B cell (primary cell): ENCODE measurements at regions not wholly inside any gene's neighbourhood (a gene's known extent, or its start where the extent isn't known, plus 50 kb on each side); places are given as distances from the start of the nearest gene placed in this dataset.

ENCODE experiments used
- ATAC-seq: fragments of 200-7000 bp; cut with Tn5 transposase; one replicate; pipeline ENCODE4 v1.10.0; 2021; ENCODE audit warnings: low read depth, mild to moderate bottlenecking, moderate number of reproducible peaks, moderate library complexity
- CTCF ChIA-PET: fragments of 350-600 bp; sonication (Branson Sonifier 250); formaldehyde crosslinking; loops from one replicate; lab custom pipeline; 2021; ENCODE audit warnings: antibody characterized with exemption, inconsistent platforms; lab: Charles Lee
- POLR2A ChIA-PET: fragments of 350-600 bp; sonication (Branson Sonifier 250); formaldehyde crosslinking; loops from one replicate; lab custom pipeline; 2021; ENCODE audit warnings: antibody characterized with exemption; lab: Charles Lee
- DNase-seq: peaks from one replicate; pipeline ENCODE4 v3.0.0; 2013
- H2AFZ ChIP-seq: 2 replicates; pipeline ENCODE4 v1.6.1; 2012; ENCODE audit warnings: mild to moderate bottlenecking, low read depth, low read length; ENCODE audit not compliant: insufficient read depth, poor library complexity, severe bottlenecking
- H3K27ac ChIP-seq, 2 donors: 1 replicate in 1 of 2; 2 replicates in 1 of 2; pipeline ENCODE4 v1.5.1; 2012 to 2013; ENCODE audit warnings: low read length in 2 of 2, mild to moderate bottlenecking in 2 of 2, moderate library complexity in 1 of 2
- H3K27me3 ChIP-seq, 4 experiments: fragments of 200-600 bp in 1 of 4; sonication (generic) in 1 of 4; replicated peaks in 1 of 4; 1 replicate in 2 of 4; 2 replicates in 2 of 4; pipeline versions ENCODE4 v1.6.1 to v1.7.0; 2013 to 2016; ENCODE audit warnings: low read length in 3 of 4, mild to moderate bottlenecking in 2 of 4, mixed read lengths in 1 of 4, moderate library complexity in 1 of 4; ENCODE audit not compliant: insufficient read depth in 4 of 4, control insufficient read depth in 3 of 4; ENCODE audit errors: control extremely low read depth in 1 of 4
- H3K36me3 ChIP-seq, 2 experiments: replicated peaks in 1 of 2; 1 replicate in 1 of 2; 2 replicates in 1 of 2; pipeline versions ENCODE4 v1.6.1 to v1.7.1; 2013; ENCODE audit warnings: low read length in 1 of 2; ENCODE audit not compliant: insufficient read depth in 2 of 2, control insufficient read depth in 1 of 2; ENCODE audit errors: control extremely low read depth in 1 of 2, extremely low read depth in 1 of 2
- H3K4me1 ChIP-seq, 2 donors: fragments of 200-600 bp in 1 of 2; sonication (generic) in 1 of 2; 1 replicate in 1 of 2; 2 replicates in 1 of 2; pipeline versions ENCODE4 v1.5.1 to v1.6.1; 2013 to 2017; ENCODE audit warnings: low read length in 2 of 2; ENCODE audit not compliant: control insufficient read depth in 2 of 2, insufficient read depth in 2 of 2
- H3K4me2 ChIP-seq: replicated peaks from 2 replicates; pipeline ENCODE3; 2012; ENCODE audit warnings: mild to moderate bottlenecking, low read depth, low read length; ENCODE audit not compliant: poor library complexity, severe bottlenecking
- H3K4me3 ChIP-seq, 5 experiments: fragments of 200-600 bp in 1 of 5; sonication (generic) in 1 of 5; 1 replicate in 3 of 5; 2 replicates in 2 of 5; pipeline versions ENCODE4 v1.5.1 to v1.7.0; 2011 to 2016; ENCODE audit warnings: low read length in 4 of 5, mild to moderate bottlenecking in 4 of 5, low read depth in 2 of 5, control low read depth in 1 of 5, moderate library complexity in 1 of 5; ENCODE audit not compliant: insufficient read depth in 1 of 5; ENCODE audit errors: control extremely low read depth in 1 of 5, extremely low read depth in 1 of 5
- H3K79me2 ChIP-seq: fragments of 200-600 bp; sonication (generic); one replicate; pipeline ENCODE4 v1.6.0; 2016; ENCODE audit warnings: low read length; ENCODE audit not compliant: control insufficient read depth, insufficient read depth
- H3K9ac ChIP-seq: fragments of 200-600 bp; sonication (generic); 2 replicates; pipeline ENCODE4 v1.6.1; 2017; ENCODE audit warnings: mild to moderate bottlenecking, low read length, moderate library complexity
- H3K9me3 ChIP-seq, 3 donors: one replicate each; pipeline versions ENCODE4 v1.6.1 to v1.7.1; 2013; ENCODE audit warnings: low read length in 2 of 3; ENCODE audit not compliant: control insufficient read depth in 2 of 3, insufficient read depth in 1 of 3; ENCODE audit errors: control extremely low read depth in 1 of 3
- H4K20me1 ChIP-seq: 2 replicates; pipeline ENCODE4 v1.6.0; 2012; ENCODE audit warnings: mild to moderate bottlenecking, low read length; ENCODE audit not compliant: insufficient read depth, control insufficient read depth, poor library complexity, severe bottlenecking
- H3K27ac Mint-ChIP-seq: one replicate; pipeline ENCODE4 v1.8.0; 2021; ENCODE audit warnings: mixed read lengths
- H3K27me3 Mint-ChIP-seq: one replicate; pipeline ENCODE4 v1.8.0; 2021; ENCODE audit warnings: mixed read lengths
- H3K4me1 Mint-ChIP-seq: one replicate; pipeline ENCODE4 v1.8.0; 2021; ENCODE audit warnings: mixed read lengths
- H3K4me3 Mint-ChIP-seq: one replicate; pipeline ENCODE4 v1.8.0; 2021; ENCODE audit warnings: mixed read lengths
- H3K9me3 Mint-ChIP-seq: one replicate; pipeline ENCODE4 v1.8.0; 2022; ENCODE audit warnings: mixed read lengths; ENCODE audit not compliant: insufficient read depth
- CTCF ChIP-seq: fragments of 200-600 bp; IDR thresholded peaks from one replicate; pipeline ENCODE4 v1.8.0; 2022; ENCODE audit warnings: antibody characterized with exemption, mild to moderate bottlenecking
- EZH2 ChIP-seq: IDR thresholded peaks from 2 replicates; pipeline ENCODE4 v1.6.1; 2012; ENCODE audit warnings: borderline replicate concordance, low read depth, mild to moderate bottlenecking, moderate library complexity, low read length; ENCODE audit not compliant: insufficient read depth, poor library complexity, severe bottlenecking
- WGBS: methylation state at CpG from one replicate; pipeline ENCODE4 v1.1.5; 2013; ENCODE audit warnings: missing lambda C conversion rate; ENCODE audit not compliant: insufficient coverage; 5-methylcytosine and 5-hydroxymethylcytosine counted together
- intact Hi-C: fragments of 100-400 bp; cut with micrococcal nuclease; formaldehyde crosslinking; loops from one replicate; pipeline ENCODE4 v1.10.0; 2022

DNA sequence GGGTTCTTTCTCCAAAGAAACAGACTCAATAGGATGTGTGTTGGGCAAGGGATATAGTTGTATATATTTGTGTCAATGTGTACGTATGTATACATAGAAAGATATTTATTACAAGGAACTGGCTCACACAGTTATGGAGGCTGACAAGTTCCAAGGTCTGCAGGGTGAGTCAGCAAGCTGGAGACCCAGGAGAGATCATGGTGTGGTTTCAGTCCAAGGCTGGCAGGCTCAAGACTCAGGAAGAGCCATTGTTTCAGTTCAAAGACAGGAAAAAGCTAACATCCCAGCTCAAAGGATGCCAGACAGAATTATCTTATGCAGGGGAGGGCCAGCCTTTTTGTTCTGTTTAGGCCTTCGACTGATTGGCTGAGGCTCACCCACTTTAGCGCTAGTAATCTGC lies 89.9 kb upstream of the RALGAPA2 start:
- 100% methylated on average over 3 of the region's 3 CpGs for WGBS
- H3K9me3 Mint-ChIP-seq = no peaks in the 10 kb centered on the region
- no peak overlapping the region for H3K27ac ChIP-seq
- no peak overlapping the region for H3K9ac ChIP-seq
- H3K4me3 Mint-ChIP-seq = no peak overlapping the region
- ATAC-seq (no peak), DNase-seq (no peak)
- no peaks in the 10 kb centered on the region for H3K9me3 ChIP-seq
- no peak overlapping the region for H3K27ac Mint-ChIP-seq
- intact Hi-C loops = no loop called here
- ChIA-PET POLR2A (no interaction called here), CTCF (no interaction called here)
- H3K27me3 ChIP-seq = no peaks in the 10 kb centered on the region
- no peak overlapping the region for H2AFZ ChIP-seq
- H3K27me3 Mint-ChIP-seq = peaks cover 13% of the 10 kb centered on the region
- no peak overlapping the region for H3K4me3 ChIP-seq
- H3K4me1 Mint-ChIP-seq = no peaks in the 10 kb centered on the region
- no peaks in the 10 kb centered on the region for H3K36me3 ChIP-seq
- no peak for TF ChIP-seq CTCF
- TF ChIP-seq EZH2 = no peak
- H4K20me1 ChIP-seq = no peaks in the 10 kb centered on the region
- no peaks in the 10 kb centered on the region for H3K4me1 ChIP-seq
- H3K79me2 ChIP-seq = no peaks in the 10 kb centered on the region
- no peak overlapping the region for H3K4me2 ChIP-seq

GRCh38 chr20:20799716-20800312 lies 87.4 kb upstream of the RALGAPA2 start:
- Histone ChIP-seq H3K4me2 (no peak overlapping the region), H4K20me1 (no peaks in the 10 kb centered on the region), H3K9me3 (no peaks in the 10 kb centered on the region), H3K79me2 (no peaks in the 10 kb centered on the region), H3K36me3 (no peaks in the 10 kb centered on the region), H3K4me1 (no peaks in the 10 kb centered on the region), H3K27ac (no peak overlapping the region), H3K4me3 (no peak overlapping the region), H2AFZ (no peak overlapping the region), H3K27me3 (no peaks in the 10 kb centered on the region), H3K9ac (no peak overlapping the region)
- WGBS = 86% methylated on average over 6 of the region's 6 CpGs
- Mint-ChIP-seq H3K27me3 (peaks cover 10% of the 10 kb centered on the region), H3K27ac (no peak overlapping the region), H3K4me3 (no peak overlapping the region), H3K4me1 (no peaks in the 10 kb centered on the region), H3K9me3 (no peaks in the 10 kb centered on the region)
- intact Hi-C loops = no loop called here
- no peak for DNase-seq
- TF ChIP-seq CTCF (no peak), EZH2 (no peak)
- no peak for ATAC-seq
- ChIA-PET POLR2A (no interaction called here), CTCF (no interaction called here)
